Fibroblast of skin of right quadriceps (primary cell): ENCODE measurements at regions not wholly inside any gene's neighbourhood (a gene's known extent, or its start where the extent isn't known, plus 50 kb on each side); places are given as distances from the start of the nearest gene placed in this dataset.
A peak's percentile ranks its signal among the peaks of the same experiment; 100 is the strongest.
"Not testable (repeated sequence)": the region's sequence is repeated elsewhere in the genome, so short reads cannot be mapped to it uniquely, and the experiment has no call there.

ENCODE experiments used
- DNase-seq: peaks from one replicate; pipeline ENCODE4 v3.0.0-alpha.2; 2013

- DNase-seq, result no peak
These were observed 155.4 kb downstream of the CRPPA start for GRCh38 chr7:16265863-16266458.

GRCh38 chr7:16264823-16265804, 156.2 kb downstream of the CRPPA start:
- DNase-seq, result no peak

- DNase-seq, result no peak
These were observed 157.1 kb downstream of the CRPPA start for GRCh38 chr7:16264036-16264819.

DNA sequence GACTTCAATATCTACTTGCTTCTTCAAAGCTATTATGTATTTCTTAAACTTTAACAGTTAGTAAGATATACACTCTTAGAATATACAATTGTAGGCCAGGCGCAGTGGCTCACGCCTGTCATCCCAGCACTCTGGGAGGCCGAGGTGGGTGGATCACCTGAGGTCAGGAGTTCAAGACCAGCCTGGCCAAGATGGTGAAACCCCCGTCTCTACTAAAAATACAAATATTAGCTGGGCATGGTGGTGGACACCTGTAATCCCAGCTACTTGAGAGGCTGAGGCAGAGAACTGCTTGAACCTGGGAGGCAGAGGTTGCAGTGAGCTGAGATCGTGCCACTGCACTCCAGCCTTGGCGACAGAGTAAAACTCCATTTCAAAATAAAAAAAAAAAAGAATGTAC, 158.0 kb downstream of the CRPPA start:
- DNase-seq, result not testable (repeated sequence)

DNA sequence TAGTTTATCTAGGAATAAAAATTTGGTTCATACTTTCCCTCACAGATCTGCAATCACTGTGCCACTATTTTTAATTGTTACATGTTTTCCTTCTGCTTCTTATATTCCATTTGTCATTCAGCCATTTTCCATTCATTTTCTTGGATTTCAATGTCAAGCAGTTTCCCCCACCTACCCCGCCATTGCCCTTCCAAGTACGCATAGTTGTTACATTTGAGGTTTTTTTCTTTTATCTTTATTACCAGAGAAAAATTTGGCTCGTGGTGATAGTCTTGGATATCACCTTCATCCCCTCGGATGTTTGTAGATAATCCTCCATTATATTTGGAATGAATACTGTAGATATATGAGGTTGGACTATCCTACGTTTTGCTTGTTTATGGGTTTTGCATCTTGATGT, 159.7 kb downstream of the CRPPA start:
- DNase-seq, result no peak

DNA sequence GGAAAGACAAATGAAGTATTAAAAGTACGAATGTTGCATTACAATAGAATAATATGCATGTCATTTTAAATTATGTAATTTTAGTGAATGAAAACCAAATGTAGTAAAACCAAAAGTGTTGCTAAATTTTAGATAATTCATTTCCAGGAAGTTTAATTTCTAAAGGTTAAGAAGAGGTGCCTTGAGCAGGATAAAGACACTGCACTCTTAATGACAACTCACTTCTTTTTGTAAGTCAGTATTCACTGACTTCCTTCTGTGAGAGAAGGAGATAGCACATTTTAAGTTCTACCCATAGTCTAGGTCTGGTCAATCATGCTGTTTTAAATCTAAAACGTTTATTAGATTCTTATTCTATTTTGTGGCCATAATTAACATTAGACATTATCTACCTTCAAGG, 160.2 kb downstream of the CRPPA start:
- DNase-seq, result no peak

GRCh38 chr7:16260236-16260728, 161.1 kb downstream of the CRPPA start:
- no peak for DNase-seq

DNA sequence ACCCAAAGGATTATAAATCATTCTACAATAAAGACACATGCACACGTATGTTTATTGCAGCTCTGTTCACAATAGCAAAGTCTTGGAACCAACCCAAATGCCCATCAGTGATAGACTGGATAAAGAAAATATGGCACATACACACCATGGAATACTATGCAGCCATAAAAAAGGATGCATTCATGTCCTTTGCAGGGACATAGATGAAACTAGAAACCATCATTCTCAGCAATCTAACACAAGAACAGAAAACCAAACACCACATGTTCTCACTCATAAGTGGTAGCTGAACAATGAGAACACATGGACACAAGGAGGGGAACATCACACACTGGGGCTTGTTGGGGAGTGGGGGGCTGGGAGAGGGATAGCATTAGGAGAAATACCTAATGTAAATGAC, 164.9 kb downstream of the CRPPA start:
- DNase-seq, result not testable (repeated sequence)

GRCh38 chr7:16255952-16256351, 165.4 kb downstream of the CRPPA start:
- not testable (repeated sequence) for DNase-seq

- DNase-seq, result not testable (repeated sequence)
These were observed 170.7 kb downstream of the CRPPA start for GRCh38 chr7:16250655-16251054.

DNA sequence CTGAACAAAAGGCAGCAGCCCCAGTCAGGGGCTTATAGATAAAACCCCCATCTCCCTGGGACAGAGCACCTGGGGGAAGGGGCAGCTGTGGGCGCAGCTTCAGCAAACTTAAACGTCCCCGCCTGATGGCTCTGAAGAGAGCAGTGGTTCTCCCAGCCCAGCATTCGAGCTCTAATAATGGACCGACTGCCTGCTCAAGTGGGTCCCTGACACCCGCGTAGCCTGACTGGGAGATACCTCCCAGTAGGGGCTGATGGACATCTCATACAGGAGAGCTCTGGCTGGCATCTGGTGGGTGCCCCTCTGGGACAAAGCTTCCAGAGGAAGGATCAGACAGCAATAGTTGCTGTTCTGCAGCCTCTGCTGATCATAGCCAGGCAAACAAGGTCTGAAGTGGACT, 172.1 kb downstream of the CRPPA start:
- not testable (repeated sequence) for DNase-seq

- not testable (repeated sequence) for DNase-seq
These were observed 172.8 kb downstream of the CRPPA start for GRCh38 chr7:16248556-16248955.

DNA sequence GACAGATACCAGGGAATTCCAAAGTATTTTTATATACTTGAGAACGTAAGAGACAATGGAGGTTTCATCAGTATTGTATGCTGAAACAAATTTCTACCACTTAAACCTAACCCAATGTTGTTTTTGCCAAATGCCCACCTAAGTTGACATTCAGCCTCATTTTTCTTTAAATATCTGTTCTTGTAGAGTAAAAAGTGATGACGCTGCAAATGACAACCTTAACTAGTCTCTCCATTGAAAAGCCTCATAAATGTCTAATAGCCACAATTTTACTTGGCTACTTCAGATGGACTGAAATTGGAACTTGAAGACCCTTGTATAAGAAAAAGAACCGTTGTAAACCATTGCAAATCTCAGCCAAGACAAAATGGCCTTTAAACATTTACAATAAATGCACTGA, 176.9 kb downstream of the CRPPA start:
- no peak for DNase-seq

DNA sequence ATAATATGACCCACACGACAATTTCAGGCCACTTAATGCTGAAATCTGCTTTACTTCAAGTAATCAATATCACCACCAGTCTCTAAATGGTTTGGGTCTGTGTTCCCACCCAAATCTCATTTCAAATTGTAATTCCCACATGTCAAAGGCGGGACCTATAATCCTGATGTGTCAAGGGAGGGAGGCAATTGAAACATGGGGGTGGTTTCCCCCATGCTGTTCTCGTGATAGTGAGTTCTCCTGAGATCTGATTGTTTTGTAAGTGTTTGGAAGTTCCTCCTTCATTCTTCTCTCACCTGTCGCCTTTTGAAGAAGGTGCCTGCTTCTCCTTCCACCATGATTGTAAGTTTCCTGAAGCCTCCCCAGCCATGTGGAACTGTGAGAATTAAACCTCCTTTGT, 178.4 kb downstream of the CRPPA start:
- no peak for DNase-seq

GRCh38 chr7:16241017-16241416, 180.3 kb downstream of the CRPPA start:
- DNase-seq, result no peak

- DNase-seq, result no peak
These were observed 185.0 kb downstream of the CRPPA start for GRCh38 chr7:16236381-16236780.

DNA sequence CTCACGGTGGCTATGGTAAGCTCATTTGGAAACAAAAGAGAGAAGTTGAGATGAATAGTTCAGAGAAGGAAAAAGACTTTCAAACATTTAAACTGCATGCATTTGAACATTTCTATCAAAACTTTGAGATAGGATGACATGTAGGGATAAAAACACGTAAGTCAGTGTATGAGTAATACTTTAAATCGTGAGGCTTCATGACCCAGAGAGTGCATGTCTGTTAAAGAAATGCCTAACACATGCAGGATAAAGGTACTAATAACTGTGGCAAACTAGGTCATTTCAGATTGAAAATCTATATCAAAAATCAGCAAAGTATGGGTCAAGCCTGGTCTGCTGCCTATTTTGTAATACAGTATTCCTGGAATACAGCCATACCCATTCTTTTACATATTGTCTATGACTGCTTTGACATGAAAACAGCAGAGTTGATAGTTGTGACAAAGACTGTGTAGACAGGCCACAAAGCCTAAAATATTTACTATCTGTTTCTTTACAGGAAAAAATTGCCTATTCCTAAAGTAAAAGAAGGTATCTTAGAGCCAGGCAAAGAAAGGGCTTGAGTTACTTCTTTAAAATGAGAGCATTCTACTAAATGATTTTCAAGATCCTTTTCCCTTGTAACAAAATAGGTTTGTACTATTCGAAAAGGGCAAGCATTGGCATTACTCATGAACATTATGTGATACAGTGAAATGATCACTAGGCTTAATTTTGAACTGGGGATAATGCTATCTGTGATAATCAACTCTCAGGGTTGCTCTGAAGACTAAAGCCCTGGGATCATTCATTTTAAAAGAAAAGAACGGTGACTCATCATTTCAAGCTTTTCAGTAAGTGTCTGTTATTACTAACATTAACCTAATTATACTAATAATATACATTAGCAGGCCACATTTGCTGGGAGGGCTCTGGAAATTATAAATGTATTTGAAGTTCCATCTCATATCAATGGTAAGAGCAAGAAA, 185.9 kb downstream of the CRPPA start:
- DNase-seq, result no peak

- DNase-seq, result no peak
These were observed 186.7 kb downstream of the CRPPA start for GRCh38 chr7:16234493-16235146.

- no peak for DNase-seq
These were observed 187.8 kb downstream of the CRPPA start for GRCh38 chr7:16233517-16233916.

DNA sequence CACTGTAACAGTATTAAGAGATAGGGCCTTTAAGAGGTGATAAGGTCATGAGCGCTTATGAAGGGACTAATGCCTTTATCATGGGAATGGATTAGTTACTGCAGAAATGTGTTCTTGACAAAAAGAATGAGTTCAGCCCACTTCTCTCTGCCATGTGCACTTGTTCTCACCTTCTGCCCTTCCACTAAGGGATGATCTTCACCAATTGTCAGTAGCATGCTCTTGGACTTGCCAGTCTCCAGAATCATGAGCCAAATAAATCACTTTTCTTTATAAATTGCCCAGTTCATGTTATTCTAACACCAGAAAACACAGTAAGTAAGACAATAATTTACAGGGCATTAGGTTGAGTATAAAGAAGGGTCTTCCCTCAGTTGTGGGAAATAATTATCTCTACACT, 189.1 kb downstream of the CRPPA start:
- DNase-seq, result no peak

- DNase-seq, result peak; percentile 1
These were observed 197.2 kb downstream of the CRPPA start for GRCh38 chr7:16223963-16224707.
